A549 (cell line): ENCODE measurements at regions not wholly inside any gene's neighbourhood (a gene's known extent, or its start where the extent isn't known, plus 50 kb on each side); places are given as distances from the start of the nearest gene placed in this dataset.

Experiments
- CBX2 ChIP-seq: fragments of 200-600 bp; sonication (generic); IDR thresholded peaks from 2 replicates; pipeline ENCODE4 v1.6.1; 2016; ENCODE audit warnings: low read depth, mild to moderate bottlenecking, borderline replicate concordance
- CTCF ChIP-seq: fragments of >200 bp; sonication (Bioruptor Twin); formaldehyde crosslinking; IDR thresholded peaks from 3 replicates; pipeline ENCODE4 v1.5.1; 2016
- EP300 ChIP-seq, 2 experiments: fragments of >200 bp; sonication (Bioruptor Twin); formaldehyde crosslinking; IDR thresholded peaks; 2 replicates in 1 of 2; 3 replicates in 1 of 2; pipeline ENCODE4 v1.6.1; 2016 to 2017
- MAX ChIP-seq: IDR thresholded peaks from 2 replicates; pipeline ENCODE4 v1.6.1; 2012
- NR3C1 ChIP-seq: fragments of >200 bp; sonication (Bioruptor Twin); formaldehyde crosslinking; IDR thresholded peaks from 3 replicates; pipeline ENCODE4 v1.6.1; 2017
- POLR2A ChIP-seq: IDR thresholded peaks from 2 replicates; pipeline ENCODE4 v1.6.1; 2012; ENCODE audit warnings: mild to moderate bottlenecking, low read length
- SMC3 ChIP-seq: fragments of >200 bp; sonication (Bioruptor Twin); formaldehyde crosslinking; IDR thresholded peaks from 3 replicates; pipeline ENCODE4 v1.6.1; 2018; ENCODE audit warnings: inconsistent platforms
- TF ChIP-seq, protein P1 (sequence below): fragments of 250-450 bp; sonication (Bioruptor Pico); IDR thresholded peaks from 2 replicates; pipeline ENCODE4 v1.5.0; 2020; ENCODE audit warnings: low read depth, mild to moderate bottlenecking, moderate library complexity
- TF ChIP-seq, protein P2 (sequence below): fragments of 200-600 bp; sonication (generic); IDR thresholded peaks from 2 replicates; pipeline ENCODE4 v1.6.1; 2016; ENCODE audit warnings: antibody characterized with exemption, mild to moderate bottlenecking, moderate library complexity

DNA sequence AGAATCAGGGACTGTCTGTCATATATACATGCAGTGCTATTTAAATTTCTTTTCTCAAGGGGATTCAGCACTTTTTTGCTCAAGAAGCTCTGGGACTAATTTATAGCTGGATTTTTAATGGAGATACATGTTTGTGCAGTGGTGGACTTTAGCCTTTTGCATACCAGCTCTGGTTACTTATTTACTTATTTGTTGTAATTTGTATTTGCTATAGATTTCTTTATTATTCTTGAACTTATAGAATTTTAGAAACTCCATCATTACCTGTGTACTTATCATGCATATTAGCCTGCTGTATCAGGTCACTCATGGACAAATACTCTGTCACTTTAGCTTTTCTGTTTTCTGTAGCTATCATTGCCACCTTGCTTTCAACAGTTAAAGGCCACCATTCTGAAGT is 1296.9 kb upstream of the TMPRSS15 start:
- TF ChIP-seq CTCF, result no peak
- TF ChIP-seq, protein P1, sequence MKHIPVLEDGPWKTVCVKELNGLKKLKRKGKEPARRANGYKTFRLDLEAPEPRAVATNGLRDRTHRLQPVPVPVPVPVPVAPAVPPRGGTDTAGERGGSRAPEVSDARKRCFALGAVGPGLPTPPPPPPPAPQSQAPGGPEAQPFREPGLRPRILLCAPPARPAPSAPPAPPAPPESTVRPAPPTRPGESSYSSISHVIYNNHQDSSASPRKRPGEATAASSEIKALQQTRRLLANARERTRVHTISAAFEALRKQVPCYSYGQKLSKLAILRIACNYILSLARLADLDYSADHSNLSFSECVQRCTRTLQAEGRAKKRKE (CRISPR knock-in tag), result no peak
- no peak for TF ChIP-seq CBX2
- TF ChIP-seq NR3C1, result no peak
- no peak for TF ChIP-seq SMC3
- no peak for TF ChIP-seq MAX
- TF ChIP-seq, protein P2, sequence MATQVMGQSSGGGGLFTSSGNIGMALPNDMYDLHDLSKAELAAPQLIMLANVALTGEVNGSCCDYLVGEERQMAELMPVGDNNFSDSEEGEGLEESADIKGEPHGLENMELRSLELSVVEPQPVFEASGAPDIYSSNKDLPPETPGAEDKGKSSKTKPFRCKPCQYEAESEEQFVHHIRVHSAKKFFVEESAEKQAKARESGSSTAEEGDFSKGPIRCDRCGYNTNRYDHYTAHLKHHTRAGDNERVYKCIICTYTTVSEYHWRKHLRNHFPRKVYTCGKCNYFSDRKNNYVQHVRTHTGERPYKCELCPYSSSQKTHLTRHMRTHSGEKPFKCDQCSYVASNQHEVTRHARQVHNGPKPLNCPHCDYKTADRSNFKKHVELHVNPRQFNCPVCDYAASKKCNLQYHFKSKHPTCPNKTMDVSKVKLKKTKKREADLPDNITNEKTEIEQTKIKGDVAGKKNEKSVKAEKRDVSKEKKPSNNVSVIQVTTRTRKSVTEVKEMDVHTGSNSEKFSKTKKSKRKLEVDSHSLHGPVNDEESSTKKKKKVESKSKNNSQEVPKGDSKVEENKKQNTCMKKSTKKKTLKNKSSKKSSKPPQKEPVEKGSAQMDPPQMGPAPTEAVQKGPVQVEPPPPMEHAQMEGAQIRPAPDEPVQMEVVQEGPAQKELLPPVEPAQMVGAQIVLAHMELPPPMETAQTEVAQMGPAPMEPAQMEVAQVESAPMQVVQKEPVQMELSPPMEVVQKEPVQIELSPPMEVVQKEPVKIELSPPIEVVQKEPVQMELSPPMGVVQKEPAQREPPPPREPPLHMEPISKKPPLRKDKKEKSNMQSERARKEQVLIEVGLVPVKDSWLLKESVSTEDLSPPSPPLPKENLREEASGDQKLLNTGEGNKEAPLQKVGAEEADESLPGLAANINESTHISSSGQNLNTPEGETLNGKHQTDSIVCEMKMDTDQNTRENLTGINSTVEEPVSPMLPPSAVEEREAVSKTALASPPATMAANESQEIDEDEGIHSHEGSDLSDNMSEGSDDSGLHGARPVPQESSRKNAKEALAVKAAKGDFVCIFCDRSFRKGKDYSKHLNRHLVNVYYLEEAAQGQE, result no peak
- no peak for TF ChIP-seq EP300 (IDR thresholded peaks at IDR 0.05)
- no peak for TF ChIP-seq POLR2A
